ENCODE measurements at regions not wholly inside any gene's neighbourhood (a gene's known extent, or its start where the extent isn't known, plus 50 kb on each side); places are given as distances from the start of the nearest gene placed in this dataset.

DNA sequence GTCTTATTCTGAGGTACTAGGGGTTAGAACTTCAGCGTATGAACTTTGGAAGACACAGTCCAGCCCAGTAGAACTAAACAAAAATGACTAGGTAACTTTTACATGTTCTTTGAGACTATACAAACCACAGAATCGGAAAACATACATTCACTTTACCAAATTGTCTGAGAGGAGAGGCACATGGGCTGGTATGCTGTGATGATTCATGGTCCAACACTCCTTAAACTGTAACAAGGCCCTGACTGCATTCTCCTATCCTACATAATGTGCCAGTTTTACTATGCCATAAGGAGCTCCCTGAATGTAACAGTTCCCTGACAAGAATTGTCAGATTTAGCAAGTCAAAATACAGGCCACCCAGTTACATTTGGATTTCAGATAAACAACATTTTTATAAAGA, 640.0 kb downstream of the RAB28 start:
- no peak for DNase-seq

DNA sequence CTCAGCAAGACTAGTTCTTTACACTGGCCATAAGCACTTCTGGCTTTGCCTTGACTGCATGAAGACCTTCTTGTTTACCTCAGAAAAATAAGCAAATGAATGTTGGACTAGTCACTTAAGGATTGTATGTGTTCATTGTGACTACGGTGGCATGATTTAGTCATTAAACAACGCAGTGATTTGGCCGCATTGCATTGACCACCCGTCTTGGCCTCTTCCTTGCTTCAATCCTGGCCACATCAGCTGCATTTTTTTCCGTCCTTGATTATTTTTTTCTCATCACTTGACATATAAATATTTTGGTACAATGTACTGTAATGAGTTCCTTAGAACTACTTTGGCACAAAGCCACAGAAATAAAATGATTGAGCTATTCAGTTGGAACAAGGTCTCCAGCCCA, 656.2 kb downstream of the RAB28 start:
- no peak for DNase-seq

DNA sequence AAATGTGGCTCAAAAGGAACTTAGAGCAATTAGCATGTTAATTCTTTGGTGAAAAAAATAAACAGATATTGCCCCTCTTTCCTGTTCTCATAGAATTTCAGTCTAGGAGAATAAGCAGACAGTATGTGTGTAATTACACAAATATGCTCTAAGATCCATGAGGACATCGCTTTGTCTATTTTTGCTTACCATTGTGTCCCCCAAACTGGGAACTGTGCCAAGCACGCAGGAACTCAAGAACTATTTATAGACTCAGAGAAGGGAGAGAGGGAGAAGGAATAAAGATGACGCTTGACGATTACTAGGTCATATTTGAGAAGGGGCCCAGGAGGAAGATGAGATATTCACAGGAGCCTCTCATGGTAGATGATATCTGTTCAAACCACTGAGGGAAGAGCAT, 692.6 kb downstream of the RAB28 start:
- DNase-seq = no peak

DNA sequence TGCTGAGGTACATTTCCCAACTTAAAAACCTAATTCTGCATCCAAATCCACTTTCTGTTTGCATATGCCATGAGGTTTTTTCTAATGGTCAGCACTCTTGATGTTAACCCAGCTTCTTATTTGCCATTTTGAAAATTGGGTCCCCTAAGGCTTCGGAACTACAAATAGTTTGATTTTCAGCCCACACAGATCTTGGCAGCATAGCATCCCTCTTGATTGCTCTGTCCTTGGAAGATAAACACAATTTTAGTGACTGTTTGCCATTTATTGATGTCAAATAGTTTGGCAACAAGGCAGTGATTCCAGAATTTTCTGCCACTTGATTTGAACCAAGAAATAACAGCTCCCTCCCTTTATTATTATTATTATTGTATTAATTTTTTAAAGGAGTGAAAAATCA, 696.9 kb downstream of the RAB28 start:
- DNase-seq = no peak

DNA sequence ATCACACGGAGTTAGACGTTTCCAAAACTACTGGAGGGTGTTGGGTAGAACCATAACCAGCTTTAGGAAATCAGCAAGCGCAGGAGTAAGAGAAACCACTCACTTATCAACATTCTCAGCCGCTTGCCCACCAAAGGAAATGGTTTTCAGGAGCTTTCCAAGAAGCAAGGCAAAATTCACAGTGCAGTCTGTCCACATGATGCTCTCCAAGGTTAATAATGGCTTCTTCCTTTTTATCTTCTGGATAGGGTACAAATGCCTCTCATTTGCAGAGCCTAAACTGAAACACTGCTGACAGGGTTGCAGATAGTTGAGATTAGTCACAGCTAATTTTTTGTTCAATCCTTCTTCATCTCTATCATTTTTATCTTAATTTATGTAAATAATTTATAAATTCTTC, 705.4 kb downstream of the RAB28 start:
- DNase-seq = no peak

DNA sequence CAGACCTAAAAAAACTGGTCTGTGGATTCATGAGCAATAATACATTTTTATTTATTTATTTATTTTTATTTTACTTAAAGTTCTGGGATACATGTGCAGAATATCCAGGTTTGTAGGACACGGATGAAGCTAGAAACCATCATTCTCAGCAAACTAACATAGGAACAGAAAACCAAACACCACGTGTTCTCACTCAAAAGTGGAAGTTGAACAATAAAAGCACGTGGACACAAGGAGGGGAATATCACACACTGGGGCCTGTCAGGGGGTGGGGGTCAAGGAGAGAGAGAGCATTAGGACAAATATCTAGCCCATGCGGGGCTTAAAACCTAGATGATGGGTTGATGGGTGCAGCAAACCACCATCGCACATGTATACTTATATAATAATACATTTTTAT, 705.9 kb downstream of the RAB28 start:
- no peak for DNase-seq

DNA sequence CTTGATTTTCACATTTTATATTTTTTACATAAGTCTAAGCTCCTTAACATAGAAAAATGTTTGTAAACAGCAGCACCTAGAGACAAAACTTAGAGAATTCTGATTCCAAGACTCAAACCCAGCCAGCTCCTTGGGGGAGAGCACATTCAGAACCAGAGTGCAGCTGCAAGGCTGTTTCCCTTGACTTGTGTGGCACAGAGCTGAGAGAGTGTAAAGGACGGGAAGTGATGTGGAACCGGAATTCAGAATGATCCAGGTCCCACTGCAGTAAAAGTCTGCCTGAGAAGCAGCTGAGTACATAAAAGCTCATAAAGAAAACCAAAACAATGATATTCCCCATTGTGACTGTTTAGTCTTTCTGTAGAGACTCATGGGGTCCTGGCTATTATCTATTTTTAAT, 713.8 kb downstream of the RAB28 start:
- no peak for DNase-seq

DNA sequence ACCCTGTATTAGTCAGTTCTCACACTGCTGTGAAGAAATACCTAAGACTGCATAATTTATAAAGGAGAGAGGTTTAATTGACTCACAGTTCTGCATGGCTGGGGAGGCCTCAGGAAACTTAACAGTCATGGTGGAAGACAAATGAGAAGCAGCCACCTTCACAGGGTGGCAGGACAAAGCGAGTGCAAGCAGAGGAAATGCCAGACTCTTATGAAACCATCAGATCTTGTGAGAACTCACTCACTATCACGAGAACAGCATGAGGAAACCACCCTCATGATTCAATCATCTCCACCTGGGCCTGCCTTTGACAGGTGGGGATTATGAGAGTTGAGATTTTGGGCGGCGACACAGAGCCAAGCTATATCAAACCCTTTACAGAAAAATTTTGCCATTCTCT, 722.4 kb downstream of the RAB28 start:
- DNase-seq = no peak

DNA sequence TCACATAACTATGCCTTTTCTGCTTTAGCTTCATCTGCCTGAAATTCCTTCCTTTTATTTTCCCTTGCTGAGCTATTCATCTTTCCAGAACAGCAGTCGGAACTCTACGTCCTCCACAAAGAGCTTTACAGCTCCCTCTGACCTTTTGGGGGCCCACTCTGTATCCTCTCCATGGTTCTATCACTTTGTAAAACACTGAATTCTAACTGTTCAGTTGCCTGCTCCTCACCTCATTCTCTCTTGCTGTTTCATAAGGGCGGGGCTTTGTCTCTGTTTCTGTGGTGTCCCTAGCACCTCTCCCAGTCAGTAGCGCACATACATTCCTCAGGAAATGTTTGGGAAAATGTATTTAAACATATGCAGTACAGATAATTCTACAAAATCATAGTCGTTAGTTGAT, 737.0 kb downstream of the RAB28 start:
- DNase-seq = no peak

DNA sequence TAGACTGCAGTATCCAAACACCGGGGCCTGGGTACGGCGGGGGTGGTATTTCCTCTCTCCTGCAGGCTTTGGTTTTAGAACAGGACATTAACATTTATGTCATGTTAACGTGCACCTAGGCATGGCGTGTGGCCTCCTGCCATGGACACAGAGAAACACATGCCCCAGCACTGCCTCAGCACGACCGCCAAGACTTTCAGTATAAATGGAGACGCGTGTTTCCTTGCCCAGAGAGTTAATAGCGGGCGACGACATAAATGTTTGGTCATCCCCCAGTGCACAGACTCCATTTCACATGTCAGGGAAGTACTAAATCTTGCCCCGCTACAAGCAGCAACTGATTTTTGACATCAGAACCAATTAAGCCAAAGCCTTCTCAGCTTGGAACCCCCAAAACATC, 737.9 kb downstream of the RAB28 start:
- DNase-seq = no peak

DNA sequence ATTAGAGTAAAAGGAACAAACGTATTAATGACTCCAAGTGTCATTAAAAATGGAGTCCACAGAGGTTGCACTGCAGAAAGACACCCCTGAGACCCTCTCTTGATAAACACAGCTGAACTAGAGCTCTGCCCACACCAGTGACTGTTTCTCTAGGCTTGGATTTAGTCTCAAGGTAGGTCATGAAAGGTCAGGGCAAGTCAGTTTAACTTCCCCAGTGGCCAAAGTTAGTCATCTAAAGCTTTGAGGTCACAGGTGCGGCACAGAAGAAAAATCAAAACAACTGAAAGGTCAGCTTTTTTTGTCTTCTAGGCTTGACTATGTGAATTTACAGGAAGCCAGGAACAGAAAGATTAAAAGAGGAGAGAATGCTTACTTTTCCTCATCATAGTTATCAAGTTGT, 749.6 kb downstream of the RAB28 start:
- no peak for DNase-seq

DNA sequence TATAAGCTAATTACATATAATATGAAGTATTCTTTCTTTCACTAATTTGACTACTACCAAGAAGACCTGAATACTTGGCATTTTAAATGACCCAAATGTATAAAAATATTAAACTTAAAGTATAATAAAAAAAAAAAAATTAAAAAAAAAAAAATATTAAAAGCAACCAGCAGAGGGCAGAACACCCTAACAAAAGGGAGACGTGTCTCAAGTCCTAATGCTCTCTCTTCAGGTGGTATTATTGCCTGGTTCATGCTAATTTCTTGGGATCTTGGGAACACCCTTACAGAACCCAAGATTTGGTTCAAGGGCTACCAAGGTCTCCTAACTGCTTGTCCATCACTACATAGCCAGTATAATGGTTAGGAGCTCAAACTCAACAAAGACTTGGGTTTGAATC, 754.8 kb downstream of the RAB28 start:
- DNase-seq = no peak

DNA sequence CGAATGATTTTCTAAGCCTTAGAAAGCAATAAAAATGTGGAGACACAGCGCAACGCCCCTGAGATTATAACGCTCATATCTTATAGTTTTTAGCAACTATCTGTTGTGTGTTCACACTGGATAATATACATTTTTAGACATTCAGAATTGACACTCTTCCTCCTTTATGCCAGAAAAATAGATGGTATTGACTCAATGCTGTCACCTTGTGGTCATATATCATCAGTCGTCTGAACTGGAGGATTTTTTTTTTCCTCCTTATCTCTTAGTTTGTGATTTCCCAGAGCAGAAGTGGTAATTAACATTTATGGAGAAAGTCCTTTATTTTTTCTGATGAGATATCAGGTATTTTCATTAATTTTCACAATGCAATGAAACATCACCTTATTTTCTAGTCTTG, 759.6 kb downstream of the RAB28 start:
- no peak for DNase-seq

DNA sequence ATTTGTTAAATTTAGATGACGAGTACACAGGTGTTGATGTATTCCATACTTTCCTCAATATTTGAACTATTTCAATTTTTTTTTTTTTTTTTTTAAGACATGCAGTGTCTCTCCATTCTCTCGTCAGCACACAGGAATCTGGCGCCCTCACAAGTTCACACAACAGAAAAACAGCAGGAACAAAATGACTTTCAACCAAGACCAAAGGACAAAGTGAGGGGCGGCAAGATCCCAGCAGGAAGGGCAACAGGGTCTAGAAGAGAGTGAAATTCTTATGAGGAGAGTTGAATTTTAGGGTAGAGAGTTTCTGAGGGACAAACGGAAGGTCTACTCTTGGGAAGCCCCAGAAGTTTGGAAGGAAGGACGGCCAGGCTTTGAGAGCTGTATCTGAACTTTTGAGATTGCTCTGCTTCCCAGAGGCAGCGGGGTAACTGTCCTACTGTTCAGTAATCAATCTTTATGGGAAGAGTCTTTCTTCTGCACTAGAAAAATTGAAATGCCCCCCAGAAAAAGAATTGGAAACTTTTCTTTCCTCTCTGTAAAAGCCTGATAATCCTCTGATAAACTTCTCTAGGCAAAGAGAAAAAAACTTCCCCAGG, 760.2 kb downstream of the RAB28 start:
- no peak for DNase-seq

DNA sequence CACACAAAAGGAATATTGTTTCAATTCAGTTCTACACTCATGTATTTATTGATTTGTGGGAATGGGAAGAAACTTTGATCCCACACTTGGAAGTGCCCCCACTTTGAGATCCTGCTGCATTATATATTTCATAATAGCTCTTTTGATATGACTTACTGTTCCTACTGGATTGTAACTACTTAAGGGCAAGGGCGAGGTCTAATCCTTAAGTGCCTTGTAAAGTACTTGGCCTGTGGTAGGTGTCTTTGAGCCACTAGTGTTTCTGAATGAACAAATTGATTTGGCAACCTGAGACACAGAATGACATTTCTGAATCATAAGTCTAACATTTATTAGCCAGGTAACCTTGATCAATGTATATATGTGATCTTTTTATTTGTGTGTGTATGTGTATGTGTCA, 767.2 kb downstream of the RAB28 start:
- no peak for DNase-seq

DNA sequence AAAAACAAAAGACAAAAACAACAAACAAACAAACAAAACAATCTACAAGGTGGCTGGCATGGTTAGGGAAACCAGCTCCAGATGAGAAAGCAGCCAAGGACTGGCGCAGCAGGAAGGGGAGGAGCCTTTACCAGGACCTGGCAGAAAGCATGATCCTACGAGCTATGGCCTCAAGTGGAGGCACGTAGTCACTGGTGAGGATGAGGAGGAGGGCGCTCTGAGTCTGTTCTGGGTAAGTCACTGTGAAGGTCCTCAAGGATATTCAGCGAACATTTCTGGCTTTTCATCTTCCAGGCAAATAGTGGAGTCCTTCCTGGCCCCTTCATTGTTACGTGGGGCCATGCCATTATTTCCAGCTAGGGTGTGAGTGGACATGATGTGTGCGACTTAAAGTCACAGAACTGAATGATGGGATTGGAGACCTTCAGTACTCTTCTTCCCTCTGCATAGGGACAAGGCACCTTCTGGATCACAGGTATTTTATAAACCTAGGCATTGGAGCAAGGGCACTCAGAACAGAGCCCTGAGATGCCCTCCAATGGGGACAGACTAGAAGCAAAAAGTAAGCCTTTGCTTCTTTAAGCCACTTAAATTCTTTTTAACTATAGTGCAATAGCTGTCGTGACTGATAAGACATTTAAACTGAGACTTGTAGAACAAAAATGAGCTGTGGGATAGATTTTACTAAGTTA, 771.3 kb downstream of the RAB28 start:
- DNase-seq = no peak

DNA sequence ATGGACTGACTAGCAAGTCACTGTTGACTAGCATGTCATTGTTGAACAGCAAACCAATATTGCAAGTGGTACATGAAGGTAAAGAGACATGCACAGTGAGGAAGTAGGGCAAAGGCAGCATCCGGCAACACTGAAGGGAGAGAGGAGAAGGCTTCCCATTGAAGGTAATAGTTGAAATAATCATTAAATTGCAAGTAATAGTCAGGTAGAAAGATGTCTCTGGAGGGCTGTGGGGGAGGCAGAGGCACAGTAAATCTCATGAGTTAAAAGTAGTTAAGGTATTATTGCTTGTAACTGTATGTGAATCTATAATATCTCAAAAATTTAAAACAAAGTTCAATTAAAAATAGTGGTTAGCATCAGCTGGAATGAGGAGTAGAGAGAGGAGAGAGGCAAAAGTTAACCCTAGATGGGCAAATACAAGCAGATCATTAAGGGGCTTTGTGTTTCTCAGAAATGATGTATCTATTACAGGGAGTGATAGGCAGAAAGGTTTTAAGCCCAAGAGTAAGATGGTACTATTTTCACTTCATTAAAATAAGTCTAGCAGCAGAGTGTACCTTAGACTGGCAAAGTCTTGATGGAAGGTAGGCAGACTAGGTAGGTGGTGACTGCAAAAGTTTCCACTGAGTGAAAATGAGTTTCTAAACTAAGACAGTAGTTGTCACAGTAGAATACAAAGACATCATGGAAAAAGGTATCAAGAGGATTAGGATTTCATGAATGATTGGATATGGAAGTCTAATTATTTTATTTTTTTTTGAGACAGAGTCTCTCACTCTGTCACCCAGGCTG, 776.6 kb downstream of the RAB28 start:
- DNase-seq = no peak

DNA sequence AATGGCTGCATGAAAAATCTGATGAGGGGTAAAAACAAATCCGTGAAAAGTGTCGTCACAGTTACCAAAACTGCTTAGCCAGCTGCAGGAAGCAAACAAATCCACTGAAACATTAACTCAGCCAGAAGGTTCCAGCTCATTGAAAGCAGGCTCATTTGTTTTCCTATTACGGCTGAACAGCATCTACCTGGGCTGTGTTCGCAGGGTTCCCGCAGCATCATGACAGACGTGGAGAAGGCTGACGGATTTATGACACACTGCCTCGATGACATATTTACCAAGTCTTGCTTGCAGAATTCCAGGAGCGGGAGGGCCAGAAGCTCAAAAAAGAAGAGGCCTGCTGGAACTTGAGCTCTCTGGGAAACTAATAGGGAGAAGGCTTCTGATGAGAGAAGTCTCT, 781.1 kb downstream of the RAB28 start:
- no peak for DNase-seq

DNA sequence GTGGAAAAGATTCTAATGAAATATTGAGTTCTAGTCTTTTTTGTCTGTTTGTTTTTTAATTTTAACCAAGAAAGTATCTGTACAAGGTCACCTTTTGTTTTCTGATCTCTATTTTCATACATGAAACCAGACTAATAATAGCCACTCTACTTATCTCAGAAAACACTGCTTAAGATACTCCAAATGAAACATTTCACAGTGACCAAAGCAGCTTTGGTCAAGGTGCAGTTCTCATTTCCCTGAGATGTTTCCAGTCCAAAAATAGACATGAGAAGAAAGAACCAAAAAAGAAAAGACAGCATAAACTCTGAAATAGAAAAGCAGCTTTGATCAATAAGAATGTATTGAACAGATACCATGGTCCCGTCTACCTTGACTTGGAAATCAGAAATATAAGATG, 782.8 kb downstream of the RAB28 start:
- no peak for DNase-seq

DNA sequence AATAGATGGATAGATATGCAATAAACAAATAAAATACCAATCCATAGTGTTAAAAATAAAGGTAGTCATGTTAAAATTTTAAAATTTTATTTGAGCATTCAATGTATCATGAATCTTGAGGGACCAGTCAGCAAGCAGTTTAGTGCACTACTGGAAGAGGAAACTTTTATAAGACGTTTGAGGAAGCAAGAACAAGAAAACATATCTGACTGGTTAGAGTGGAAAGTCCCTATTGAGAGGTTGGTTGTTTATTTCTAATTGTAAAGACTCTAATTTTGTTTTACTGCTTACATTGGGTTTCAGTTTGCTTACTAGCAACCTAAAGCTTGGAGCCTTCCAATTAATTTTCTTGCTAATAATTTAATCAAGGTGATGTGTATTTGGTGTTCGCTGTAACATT, 786.2 kb downstream of the RAB28 start:
- no peak for DNase-seq

DNA sequence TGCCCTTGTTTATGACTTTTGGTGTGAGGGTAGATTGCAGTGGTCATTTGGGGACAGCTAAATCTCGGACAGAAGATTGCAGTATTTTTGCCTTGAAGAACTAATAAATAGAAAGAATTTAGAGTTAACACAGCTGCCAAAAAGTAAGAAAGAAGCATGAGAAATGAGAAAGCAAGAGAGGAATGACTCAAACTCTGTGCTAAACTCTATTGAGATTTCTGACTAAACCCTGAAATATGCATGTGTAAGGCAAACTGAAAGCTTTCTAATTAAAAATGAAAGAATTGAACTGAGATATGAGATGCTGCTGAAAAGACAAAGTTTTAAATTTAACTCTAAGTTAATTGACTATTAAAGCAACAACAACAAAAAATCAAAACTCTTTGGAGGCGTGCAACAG, 791.3 kb downstream of the RAB28 start:
- no peak for DNase-seq

DNA sequence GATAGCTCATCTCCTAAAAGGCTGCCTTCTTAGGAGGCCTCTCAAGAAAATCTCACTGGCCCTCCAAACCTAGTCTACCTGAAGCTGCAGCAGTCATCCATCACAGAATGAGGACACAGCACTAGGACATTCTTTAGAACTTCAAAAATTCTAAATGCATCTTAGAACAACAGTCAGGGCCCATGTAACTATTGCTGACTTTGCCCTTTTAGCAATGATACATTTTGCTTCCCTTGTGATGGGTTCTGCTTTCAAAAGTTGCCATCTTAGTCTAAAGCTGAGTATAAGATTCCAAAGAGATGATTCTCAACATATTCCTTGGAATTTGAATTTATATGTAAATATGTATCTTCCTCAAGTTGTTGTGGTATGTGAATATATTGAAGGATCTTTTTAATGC, 793.0 kb downstream of the RAB28 start:
- DNase-seq = no peak

DNA sequence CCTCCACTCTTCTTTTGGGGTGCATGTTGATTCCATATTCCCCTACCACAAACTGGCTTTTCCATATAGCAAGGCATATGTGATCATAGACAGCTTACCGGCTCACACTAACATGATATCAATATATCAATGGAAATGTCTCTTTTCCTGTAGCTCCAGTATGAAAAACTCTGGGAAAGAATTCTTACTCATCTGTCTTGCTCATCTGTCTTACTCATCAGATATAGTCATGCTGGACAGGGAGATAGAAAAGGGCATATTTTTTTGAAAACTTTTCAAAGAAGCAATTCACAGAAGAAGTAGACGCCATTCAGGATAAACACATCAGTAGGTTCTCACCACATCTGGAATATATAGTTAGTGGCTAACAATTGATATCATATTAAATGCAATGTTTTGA, 794.7 kb downstream of the RAB28 start:
- DNase-seq = no peak

DNA sequence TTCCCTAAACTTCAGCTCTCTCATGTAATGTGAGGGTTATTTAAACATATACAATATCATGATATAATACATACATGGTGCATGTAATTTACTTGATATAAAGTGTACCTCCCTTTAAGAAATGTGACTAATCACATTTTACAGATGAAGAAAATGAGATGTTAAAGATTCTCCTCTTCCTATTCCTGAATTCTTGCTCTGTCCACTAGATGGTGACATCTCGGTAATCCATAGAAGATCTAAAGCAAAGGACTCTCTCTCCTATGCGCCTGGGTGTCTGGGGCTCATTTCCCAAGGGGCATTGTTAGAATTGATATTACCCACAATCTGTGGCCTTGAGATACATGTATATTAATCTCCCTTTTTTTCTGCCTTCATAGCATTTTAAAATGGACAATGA, 804.9 kb downstream of the RAB28 start:
- no peak for DNase-seq

DNA sequence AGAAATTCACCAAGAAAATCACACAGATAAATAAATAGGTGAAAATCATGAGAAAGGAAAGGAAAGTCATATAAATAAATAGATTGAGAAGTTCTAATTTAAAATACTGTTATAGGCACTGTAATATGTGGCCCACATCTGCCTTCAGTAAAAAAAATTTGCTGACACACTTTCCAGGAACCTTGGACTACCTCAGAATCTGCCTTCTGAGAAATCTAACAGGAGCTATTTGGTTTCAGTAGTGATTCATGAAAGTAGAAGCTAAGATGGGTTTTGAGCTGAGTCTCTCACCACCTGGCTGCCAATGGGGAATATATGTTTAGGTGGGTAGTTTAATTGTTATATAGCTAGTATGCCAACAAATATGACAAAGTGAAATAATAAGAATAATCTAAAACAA, 810.0 kb downstream of the RAB28 start:
- DNase-seq = no peak

All from activated T-cell treated with anti-CD3 and anti-CD28 coated beads, Interleukin-2, amount 50 U/mL, for 48 hours (primary cell).